ENCODE measurements at regions not wholly inside any gene's neighbourhood (a gene's known extent, or its start where the extent isn't known, plus 50 kb on each side); places are given as distances from the start of the nearest gene placed in this dataset.

GRCh38 chrX:794311-794710, 163.7 kb downstream of the SHOX start:
- TF ChIP-seq CTCF (IDR thresholded peaks at IDR 0.05; ENCODE audit: low read depth, low read length, poor library complexity, severe bottlenecking) (no peak), EZH2phosphoT487 (IDR thresholded peaks at IDR 0.05; ENCODE audit: borderline replicate concordance, low read length) (no peak)

Data from DOHH2 (cell line).